WERI-Rb-1 (cell line): ENCODE measurements at regions not wholly inside any gene's neighbourhood (a gene's known extent, or its start where the extent isn't known, plus 50 kb on each side); places are given as distances from the start of the nearest gene placed in this dataset.
"Not testable (repeated sequence)": the region's sequence is repeated elsewhere in the genome, so short reads cannot be mapped to it uniquely, and the experiment has no call there.

ENCODE experiments used
- DNase-seq: peaks from one replicate; pipeline ENCODE4 v3.0.0-alpha.2; 2020
- H3K27ac ChIP-seq: fragments of 250-450 bp; sonication (Bioruptor Pico); 2 replicates; pipeline ENCODE4 v1.5.1; 2020; ENCODE audit warnings: mild to moderate bottlenecking, moderate library complexity
- H3K27me3 ChIP-seq: fragments of 250-450 bp; sonication (Bioruptor Pico); 2 replicates; pipeline ENCODE4 v1.5.1; 2021; ENCODE audit warnings: mild to moderate bottlenecking, low read depth, moderate library complexity; ENCODE audit not compliant: insufficient read depth, severe bottlenecking
- H3K36me3 ChIP-seq: fragments of 250-450 bp; sonication (Bioruptor Pico); 2 replicates; pipeline ENCODE4 v1.5.1; 2020; ENCODE audit warnings: mild to moderate bottlenecking, moderate library complexity
- H3K4me3 ChIP-seq: 2 replicates; pipeline ENCODE4 v1.5.1; 2011; ENCODE audit warnings: low read depth, mild to moderate bottlenecking, control low read depth, low read length
- H3K9me3 ChIP-seq: fragments of 250-450 bp; sonication (Bioruptor Pico); 2 replicates; pipeline ENCODE4 v1.5.1; 2021; ENCODE audit warnings: mild to moderate bottlenecking, moderate library complexity; ENCODE audit not compliant: severe bottlenecking
- TF ChIP-seq, protein P1 (sequence below): IDR thresholded peaks from 2 replicates; pipeline ENCODE4 v1.5.1; 2011; ENCODE audit warnings: low read depth, mild to moderate bottlenecking, control low read depth, inconsistent platforms, low read length

DNA sequence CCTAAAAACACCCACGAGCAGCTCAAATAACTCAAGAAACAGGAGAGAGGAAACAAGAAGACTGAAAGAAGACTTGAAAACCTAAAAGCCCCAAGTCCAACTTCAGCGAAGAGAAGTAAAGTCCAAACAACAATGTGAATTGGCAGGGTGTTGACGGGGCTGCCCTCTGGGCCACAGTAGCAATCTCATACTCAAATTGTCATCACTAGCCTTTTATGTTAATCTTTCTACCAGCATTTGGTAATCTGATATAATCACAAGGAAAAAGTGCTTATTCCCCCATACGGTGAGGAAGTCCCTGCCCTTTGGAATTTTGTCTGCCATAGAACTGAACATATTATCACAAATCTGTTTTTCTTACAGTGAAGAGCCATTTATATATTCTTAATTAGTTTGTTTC lies 51.5 kb upstream of the IFNE start:
- DNase-seq, result no peak
- H3K9me3 ChIP-seq, result no peaks in the 10 kb centered on the region
- no peaks in the 10 kb centered on the region for H3K36me3 ChIP-seq
- TF ChIP-seq, protein P1, sequence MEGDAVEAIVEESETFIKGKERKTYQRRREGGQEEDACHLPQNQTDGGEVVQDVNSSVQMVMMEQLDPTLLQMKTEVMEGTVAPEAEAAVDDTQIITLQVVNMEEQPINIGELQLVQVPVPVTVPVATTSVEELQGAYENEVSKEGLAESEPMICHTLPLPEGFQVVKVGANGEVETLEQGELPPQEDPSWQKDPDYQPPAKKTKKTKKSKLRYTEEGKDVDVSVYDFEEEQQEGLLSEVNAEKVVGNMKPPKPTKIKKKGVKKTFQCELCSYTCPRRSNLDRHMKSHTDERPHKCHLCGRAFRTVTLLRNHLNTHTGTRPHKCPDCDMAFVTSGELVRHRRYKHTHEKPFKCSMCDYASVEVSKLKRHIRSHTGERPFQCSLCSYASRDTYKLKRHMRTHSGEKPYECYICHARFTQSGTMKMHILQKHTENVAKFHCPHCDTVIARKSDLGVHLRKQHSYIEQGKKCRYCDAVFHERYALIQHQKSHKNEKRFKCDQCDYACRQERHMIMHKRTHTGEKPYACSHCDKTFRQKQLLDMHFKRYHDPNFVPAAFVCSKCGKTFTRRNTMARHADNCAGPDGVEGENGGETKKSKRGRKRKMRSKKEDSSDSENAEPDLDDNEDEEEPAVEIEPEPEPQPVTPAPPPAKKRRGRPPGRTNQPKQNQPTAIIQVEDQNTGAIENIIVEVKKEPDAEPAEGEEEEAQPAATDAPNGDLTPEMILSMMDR, result no peak
- no peak overlapping the region for H3K27ac ChIP-seq
- H3K27me3 ChIP-seq, result peaks cover 10% of the 10 kb centered on the region
- no peak overlapping the region for H3K4me3 ChIP-seq

DNA sequence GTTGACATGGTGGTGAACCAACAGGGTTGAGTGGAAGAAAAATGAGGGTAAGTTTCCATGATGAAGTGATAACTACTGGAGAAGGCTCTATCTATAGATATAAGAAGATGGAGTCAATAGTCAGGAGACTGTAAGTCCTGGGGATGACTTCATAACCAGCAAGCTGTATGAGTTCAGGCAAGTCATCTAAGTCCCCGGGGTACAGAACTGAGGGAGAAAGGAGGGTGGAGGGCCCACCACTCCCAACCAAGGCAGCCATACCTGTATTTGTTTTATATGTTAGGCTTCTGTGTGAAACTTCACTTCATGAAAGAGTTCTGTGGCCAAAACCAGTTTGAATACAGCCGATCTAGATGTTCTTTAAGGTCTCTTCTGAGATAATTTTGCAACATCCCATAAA lies 53.3 kb upstream of the IFNE start:
- no peak for DNase-seq
- Histone ChIP-seq H3K4me3 (no peak overlapping the region), H3K27ac (no peak overlapping the region), H3K9me3 (no peaks in the 10 kb centered on the region), H3K27me3 (peaks cover 7% of the 10 kb centered on the region), H3K36me3 (no peaks in the 10 kb centered on the region)
- TF ChIP-seq, protein P1, result no peak

DNA sequence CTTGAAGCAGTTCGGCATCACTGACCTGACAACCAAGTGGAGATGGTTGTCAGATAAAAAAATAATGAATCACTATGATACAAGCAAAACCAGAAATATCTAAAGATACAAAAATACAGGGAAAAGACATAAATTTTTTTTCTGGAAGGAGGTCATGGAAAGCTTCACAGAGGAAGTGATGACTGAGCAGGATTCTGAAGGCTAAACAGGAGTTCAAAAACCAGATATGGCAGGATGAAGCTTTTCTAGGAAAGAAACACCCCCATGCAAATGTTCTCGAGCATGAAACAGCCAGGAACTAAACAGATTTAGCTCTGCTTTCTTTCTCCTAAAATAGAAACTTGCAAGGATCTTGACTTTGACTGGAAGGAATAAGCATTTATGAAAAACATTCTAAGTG lies 60.7 kb upstream of the IFNE start:
- TF ChIP-seq, protein P1, result no peak
- Histone ChIP-seq H3K27me3 (peaks cover 9% of the 10 kb centered on the region), H3K4me3 (no peak overlapping the region), H3K9me3 (no peaks in the 10 kb centered on the region), H3K27ac (no peak overlapping the region), H3K36me3 (no peaks in the 10 kb centered on the region)
- DNase-seq, result no peak

DNA sequence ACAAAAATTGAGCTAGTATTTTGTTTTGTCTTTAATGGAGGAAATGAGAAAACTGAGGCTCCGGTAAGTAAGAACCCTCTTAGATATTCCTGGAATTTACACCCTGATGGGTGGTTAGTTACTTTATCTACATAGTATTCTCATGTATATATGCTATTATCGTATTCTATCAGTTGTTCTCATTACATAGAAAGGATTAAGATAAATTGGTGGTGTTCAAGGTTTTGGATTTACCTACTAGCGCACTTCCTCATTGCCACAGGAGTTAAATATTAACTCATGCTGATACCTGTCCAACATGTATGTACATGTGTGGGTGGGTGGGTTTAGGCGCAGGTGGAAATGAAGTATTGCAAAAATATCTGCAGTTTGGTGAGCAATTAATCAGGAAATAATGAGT lies 61.1 kb upstream of the IFNE start:
- Histone ChIP-seq H3K9me3 (no peaks in the 10 kb centered on the region), H3K36me3 (no peaks in the 10 kb centered on the region), H3K27ac (no peak overlapping the region), H3K4me3 (no peak overlapping the region), H3K27me3 (peaks cover 9% of the 10 kb centered on the region)
- TF ChIP-seq, protein P1, result no peak
- DNase-seq, result no peak

DNA sequence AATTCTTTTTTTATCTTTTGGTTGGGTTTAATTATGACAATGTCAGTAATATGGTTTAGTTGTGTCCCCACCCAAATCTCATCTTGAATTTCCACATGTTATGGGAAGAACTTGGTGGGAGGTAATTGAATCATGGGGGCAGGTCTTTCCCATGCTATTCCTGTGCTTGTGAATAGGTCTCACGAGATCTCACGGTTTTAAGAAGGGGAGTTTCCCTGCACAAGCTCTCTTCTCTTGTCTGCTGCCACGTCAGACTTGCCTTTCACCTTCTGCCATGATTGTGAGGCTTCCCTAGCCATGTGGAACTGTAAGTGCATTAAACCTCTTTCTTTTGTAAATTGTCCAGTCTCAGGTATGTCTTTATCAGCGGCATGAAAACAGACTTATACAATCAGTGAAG lies 61.7 kb upstream of the IFNE start:
- H3K27me3 ChIP-seq, result peaks cover 15% of the 10 kb centered on the region
- DNase-seq, H3K4me3 ChIP-seq, H3K36me3 ChIP-seq, H3K9me3 ChIP-seq, H3K27ac ChIP-seq: not testable (repeated sequence)

DNA sequence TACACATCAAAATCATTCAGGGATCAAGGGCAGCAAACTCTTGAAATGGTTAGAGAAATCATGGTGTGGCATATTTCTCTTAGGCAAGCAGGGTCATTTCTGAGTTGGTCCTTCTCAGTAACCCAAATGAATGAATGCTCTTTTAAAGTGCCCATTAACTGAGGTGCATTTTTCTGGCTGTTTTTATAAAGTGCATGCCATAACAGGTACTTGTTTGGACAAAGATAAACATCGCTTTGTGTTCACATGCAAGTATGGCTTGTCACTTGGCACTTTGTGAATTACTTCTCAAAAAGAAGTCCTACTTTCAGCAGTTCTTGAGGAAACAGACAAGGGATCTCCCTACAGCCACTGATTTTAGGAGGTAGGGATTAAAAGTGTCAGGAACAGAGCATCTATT lies 64.8 kb upstream of the IFNE start:
- H3K9me3 ChIP-seq, result no peaks in the 10 kb centered on the region

More for the DNA sequence above, 64.8 kb upstream of the IFNE start:
- H3K27me3 ChIP-seq, result peaks cover 27% of the 10 kb centered on the region
- TF ChIP-seq, protein P1, result no peak
- DNase-seq, result no peak
- no peak overlapping the region for H3K4me3 ChIP-seq
- H3K27ac ChIP-seq, result no peak overlapping the region
- no peaks in the 10 kb centered on the region for H3K36me3 ChIP-seq
